Myocyte (in vitro differentiated cells): ENCODE measurements at regions not wholly inside any gene's neighbourhood (a gene's known extent, or its start where the extent isn't known, plus 50 kb on each side); places are given as distances from the start of the nearest gene placed in this dataset.
A peak's percentile ranks its signal among the peaks of the same experiment; 100 is the strongest.

Source experiments
- DNase-seq: peaks from one replicate; pipeline ENCODE4 v3.0.0-alpha.2; 2012; ENCODE audit warnings: low read depth
- microRNA-seq: library from miRNA; unstranded; fragments of <30 nt; microRNA quantifications from one replicate; pipeline ENCODE4, GENCODE V29; 2016

DNA sequence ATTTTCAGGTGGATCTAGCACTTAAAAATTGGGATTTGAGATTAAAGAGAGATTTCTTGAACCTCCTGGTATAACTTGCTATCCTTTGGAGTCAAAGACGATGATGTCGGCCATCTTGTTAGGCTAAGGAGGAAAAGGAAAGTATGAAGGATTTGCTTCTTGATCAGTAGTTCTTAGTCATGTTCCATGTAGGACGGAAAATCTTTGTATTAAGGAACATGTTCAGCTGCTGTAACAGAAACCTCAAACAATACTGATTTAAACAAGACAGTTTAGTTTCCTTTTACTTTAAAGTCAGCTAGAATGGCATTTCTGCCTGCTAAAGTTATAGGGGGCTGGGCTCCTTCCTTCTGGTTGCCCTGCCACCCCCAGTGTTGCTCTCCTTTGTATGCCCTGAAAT is 56.4 kb upstream of the MGAT5 start:
- no peak for DNase-seq

DNA sequence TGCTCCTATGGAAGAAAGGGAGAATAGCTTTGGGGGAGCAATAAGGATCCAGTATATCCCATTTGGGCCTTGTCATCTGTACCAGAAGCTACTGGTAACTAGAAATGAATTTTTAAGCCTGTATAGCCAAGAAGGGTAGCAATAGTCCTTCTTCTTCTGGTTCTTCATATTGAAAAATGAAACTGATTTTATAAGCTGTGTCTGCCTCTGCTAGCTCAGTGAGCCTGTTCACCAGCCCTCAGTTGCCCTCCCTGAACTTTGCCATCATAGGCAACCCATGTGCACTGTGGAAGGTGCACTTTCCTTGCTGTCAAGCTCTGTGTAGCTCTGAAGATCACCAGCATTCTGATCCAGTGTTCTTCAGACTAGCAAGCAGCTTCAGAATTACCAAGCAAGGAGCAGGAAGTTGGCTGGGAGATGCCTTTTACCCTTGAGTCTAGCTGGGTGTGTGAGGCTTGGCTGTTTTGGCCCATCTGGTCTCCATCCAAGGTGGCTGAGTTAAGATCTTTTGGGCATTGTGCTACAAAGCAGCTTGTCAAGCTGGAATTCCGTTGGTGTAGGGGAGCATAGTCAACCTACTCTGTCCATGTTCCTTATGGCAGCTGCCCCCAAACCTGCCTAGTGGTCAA is 55.8 kb upstream of the MGAT5 start:
- DNase-seq = no peak

DNA sequence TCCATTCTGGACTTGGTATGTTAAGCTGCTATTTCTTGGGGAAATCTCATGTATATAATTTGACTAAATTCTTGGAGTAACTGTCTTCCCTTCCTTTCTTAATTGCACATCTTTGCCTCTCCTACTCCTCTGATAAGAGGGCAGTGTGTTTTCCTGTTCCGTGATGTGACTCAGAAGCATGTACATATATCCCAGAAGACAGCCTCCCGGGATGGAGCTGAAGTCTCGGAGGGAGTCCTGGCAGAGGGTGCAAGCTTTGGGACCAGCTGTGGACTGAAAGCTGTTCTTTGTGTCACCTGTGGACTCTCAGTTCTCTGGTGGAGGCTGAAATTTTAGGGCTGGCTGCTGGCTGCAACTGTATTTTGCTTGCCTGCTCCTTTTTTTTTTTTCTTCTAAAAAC is 54.7 kb upstream of the MGAT5 start:
- DNase-seq = no peak

DNA sequence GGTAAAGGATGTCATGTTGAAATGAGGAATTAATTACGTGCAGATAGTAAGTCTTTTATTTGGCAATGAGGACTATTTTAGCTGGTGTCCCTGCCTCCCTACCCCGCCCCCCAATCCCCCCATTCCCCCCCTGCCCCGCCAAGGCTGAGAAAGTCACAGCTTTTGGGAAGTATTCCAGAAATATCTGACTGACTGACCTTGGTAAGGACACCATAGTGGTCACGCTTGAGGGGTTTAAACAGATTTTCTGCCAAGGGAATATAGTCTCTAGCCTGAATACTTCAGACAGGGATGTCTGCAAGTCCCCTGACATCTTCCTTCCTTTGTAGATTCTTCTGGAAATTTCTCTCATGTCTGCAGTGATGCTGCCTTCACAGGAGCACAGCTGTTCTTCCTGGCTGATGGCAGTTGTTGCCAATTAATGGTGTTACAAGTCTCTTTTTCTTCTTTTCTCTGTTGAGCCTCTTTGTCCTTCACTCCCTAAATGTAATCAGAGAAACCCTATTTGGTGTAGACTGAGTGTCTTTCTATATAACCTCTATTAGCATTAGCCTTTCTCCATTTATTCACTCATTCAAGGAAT is 53.7 kb upstream of the MGAT5 start:
- DNase-seq = peak; percentile 16

DNA sequence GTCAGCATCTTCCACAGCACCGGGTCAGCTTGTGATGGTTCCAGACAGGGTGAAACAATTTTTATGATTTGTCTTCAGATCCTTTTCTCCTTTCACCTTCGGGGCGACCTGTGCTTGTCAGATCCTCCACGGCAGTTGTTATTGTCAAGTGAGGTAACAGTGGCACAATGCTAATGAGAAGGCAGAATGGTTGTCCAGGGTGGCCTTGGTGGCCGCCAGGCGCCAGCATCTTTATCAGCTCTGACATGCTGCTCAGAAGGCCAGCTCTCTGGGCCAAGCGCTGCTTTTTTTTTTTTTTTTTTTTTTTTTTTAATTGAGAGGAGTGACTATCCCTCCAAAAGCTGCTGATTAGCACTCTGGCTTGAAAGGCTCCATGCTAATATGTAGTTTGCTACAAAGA is 52.3 kb upstream of the MGAT5 start:
- no peak for DNase-seq

DNA sequence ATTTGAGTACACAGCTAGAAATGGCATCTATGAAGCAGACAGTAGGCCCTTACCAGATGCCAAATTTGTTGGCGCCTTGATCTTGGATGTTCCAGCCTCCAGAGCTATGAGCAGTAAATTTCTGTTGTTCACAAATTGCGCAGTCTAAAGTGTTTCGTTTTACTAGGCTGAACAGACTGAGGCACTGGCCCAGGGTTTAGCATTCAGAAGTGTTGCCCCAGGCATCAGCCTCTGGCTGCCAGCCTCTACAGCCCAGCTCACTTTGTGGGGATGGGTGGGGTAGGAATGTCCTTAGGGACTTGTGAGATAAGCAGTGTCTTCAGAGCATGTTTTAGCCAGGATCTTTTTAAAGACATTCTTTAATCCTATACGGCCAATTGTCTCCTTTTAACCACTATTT is 51.5 kb upstream of the MGAT5 start:
- DNase-seq = peak; percentile 24

DNA sequence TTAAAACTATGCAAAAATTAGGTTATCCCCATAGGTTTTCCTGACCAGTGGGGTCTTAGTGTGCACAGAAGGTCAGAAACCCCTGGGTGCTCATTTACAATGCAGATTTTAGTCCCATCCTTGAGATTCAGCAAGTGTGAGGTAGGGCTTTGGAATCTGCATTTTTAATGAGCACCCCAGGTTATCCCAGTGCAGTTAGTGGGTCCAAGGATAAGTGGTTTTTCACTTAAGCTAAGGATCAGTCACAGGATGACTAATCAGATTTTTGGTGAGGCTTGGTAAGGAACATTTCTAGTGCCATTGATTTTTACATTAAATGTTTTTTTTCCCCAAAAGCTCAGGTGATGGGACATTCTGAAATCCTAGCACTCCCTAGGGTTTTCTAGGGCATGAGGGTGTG is 50.7 kb upstream of the MGAT5 start:
- no peak for DNase-seq

Small RNA genes lying in the stretch of these regions (microRNA-seq; reads per million reads assigned to microRNA genes)
- 2.1 reads per million, percentile 7 among the genes with 10 or more reads in this experiment for gene MIR3679
